K562 (cell line): ENCODE measurements at regions not wholly inside any gene's neighbourhood (a gene's known extent, or its start where the extent isn't known, plus 50 kb on each side); places are given as distances from the start of the nearest gene placed in this dataset.

Experiments used
- DMBX1 ChIP-seq: fragments of 250-450 bp; sonication (Bioruptor Pico); IDR thresholded peaks from 2 replicates; pipeline ENCODE4 v1.8.0; 2022; ENCODE audit warnings: inconsistent platforms, mild to moderate bottlenecking, moderate library complexity, borderline replicate concordance
- FIP1L1 ChIP-seq: fragments of 200-400 bp; formaldehyde crosslinking; IDR thresholded peaks from 2 replicates; pipeline ENCODE4 v1.6.1; 2018; ENCODE audit warnings: mild to moderate bottlenecking, low read depth, low read length; ENCODE audit not compliant: poor library complexity, severe bottlenecking
- HDAC8 ChIP-seq: fragments of 450-650 bp; IDR thresholded peaks from 2 replicates; pipeline ENCODE4 v1.6.1; 2016; ENCODE audit warnings: mild to moderate bottlenecking, missing genetic modification characterization, moderate library complexity, missing compliant biosample characterization
- MYNN ChIP-seq, 2 experiments: sonication (generic); formaldehyde crosslinking in 1 of 2; IDR thresholded peaks; 2 replicates each; pipeline versions ENCODE4 v1.5.0 to v1.6.1; 2016 to 2020; ENCODE audit warnings: antibody characterized with exemption in 1 of 2, missing genetic modification reagents in 1 of 2
- SLC30A9 ChIP-seq: fragments of 250-450 bp; sonication (Bioruptor Pico); IDR thresholded peaks from 2 replicates; pipeline ENCODE4 v1.8.0; 2022; ENCODE audit warnings: mild to moderate bottlenecking, moderate library complexity
- SMAD3 ChIP-seq: fragments of 450-650 bp; formaldehyde crosslinking; conservative IDR thresholded peaks from 2 replicates; pipeline ENCODE4 v1.4.0; 2020; ENCODE audit warnings: mild to moderate bottlenecking
- YBX1 ChIP-seq: fragments of 450-650 bp; IDR thresholded peaks from 2 replicates; pipeline ENCODE4 v1.7.1; 2016; ENCODE audit warnings: mild to moderate bottlenecking
- ZFP36 ChIP-seq: fragments of 150-350 bp; IDR thresholded peaks from 2 replicates; pipeline ENCODE4 v1.6.1; 2018; ENCODE audit warnings: low read length, low read depth; ENCODE audit not compliant: partially characterized antibody
- ZNF764 ChIP-seq: fragments of 250-450 bp; sonication (Bioruptor Pico); IDR thresholded peaks from 2 replicates; pipeline ENCODE4 v1.4.0; 2020; ENCODE audit warnings: low read depth, mild to moderate bottlenecking, moderate library complexity
- ZNF778 ChIP-seq: fragments of 450-650 bp; formaldehyde crosslinking; IDR thresholded peaks from 2 replicates; pipeline ENCODE4 v1.4.0; 2020; ENCODE audit warnings: mild to moderate bottlenecking, moderate library complexity
- TF ChIP-seq, protein P1 (sequence below): sonication (generic); formaldehyde crosslinking; IDR thresholded peaks from 2 replicates; pipeline ENCODE4 v1.8.1; 2023; ENCODE audit warnings: missing genetic modification reagents, mild to moderate bottlenecking, borderline replicate concordance
- TF ChIP-seq, protein P2 (sequence below): fragments of 200-800 bp; sonication (Bioruptor generic); IDR thresholded peaks from 2 replicates; pipeline ENCODE4 v1.6.1; 2017; ENCODE audit warnings: missing genetic modification characterization, missing compliant biosample characterization
- TF ChIP-seq, protein P3 (sequence below): sonication (generic); formaldehyde crosslinking; IDR thresholded peaks from 2 replicates; pipeline ENCODE4 v1.8.1; 2023; ENCODE audit warnings: mild to moderate bottlenecking, missing genetic modification reagents
- TF ChIP-seq, protein P4 (sequence below): sonication (generic); formaldehyde crosslinking; IDR thresholded peaks from 2 replicates; pipeline ENCODE4 v1.8.1; 2023; ENCODE audit warnings: mild to moderate bottlenecking, missing genetic modification reagents

DNA sequence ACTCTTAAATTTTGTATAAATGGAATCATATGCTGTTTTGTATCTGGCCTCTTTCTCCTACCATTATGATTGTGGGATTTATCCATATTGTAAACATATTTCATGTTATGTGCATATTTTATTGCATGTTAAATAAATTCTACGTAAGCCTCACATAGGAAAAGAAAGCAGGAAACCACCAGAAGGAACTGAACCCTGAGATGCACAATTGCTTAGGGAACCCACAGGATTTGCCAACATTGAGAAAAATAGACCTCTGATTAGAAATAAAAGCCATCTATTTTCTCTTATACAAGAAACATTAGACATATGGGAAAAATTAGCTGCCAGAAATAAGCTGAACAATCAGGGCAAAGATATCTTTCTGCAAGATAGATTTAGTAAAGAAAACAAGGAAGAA is 111.2 kb upstream of the CARMIL1 start (continued):
- TF ChIP-seq, protein P1, sequence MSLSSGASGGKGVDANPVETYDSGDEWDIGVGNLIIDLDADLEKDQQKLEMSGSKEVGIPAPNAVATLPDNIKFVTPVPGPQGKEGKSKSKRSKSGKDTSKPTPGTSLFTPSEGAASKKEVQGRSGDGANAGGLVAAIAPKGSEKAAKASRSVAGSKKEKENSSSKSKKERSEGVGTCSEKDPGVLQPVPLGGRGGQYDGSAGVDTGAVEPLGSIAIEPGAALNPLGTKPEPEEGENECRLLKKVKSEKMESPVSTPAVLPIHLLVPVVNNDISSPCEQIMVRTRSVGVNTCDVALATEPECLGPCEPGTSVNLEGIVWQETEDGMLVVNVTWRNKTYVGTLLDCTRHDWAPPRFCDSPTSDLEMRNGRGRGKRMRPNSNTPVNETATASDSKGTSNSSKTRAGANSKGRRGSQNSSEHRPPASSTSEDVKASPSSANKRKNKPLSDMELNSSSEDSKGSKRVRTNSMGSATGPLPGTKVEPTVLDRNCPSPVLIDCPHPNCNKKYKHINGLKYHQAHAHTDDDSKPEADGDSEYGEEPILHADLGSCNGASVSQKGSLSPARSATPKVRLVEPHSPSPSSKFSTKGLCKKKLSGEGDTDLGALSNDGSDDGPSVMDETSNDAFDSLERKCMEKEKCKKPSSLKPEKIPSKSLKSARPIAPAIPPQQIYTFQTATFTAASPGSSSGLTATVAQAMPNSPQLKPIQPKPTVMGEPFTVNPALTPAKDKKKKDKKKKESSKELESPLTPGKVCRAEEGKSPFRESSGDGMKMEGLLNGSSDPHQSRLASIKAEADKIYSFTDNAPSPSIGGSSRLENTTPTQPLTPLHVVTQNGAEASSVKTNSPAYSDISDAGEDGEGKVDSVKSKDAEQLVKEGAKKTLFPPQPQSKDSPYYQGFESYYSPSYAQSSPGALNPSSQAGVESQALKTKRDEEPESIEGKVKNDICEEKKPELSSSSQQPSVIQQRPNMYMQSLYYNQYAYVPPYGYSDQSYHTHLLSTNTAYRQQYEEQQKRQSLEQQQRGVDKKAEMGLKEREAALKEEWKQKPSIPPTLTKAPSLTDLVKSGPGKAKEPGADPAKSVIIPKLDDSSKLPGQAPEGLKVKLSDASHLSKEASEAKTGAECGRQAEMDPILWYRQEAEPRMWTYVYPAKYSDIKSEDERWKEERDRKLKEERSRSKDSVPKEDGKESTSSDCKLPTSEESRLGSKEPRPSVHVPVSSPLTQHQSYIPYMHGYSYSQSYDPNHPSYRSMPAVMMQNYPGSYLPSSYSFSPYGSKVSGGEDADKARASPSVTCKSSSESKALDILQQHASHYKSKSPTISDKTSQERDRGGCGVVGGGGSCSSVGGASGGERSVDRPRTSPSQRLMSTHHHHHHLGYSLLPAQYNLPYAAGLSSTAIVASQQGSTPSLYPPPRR (CRISPR knock-in tag): no peak
- TF ChIP-seq ZNF778 (CRISPR knock-in tag) (no peak), HDAC8 (tag) (no peak), FIP1L1 (no peak), ZFP36 (no peak), ZNF764 (no peak), SMAD3 (no peak), DMBX1 (CRISPR knock-in tag) (no peak), YBX1 (no peak), SLC30A9 (CRISPR knock-in tag) (no peak), MYNN (IDR thresholded peaks at IDR 0.05) (no peak), MYNN (CRISPR knock-in tag; IDR thresholded peaks at IDR 0.05) (no peak)
- TF ChIP-seq, protein P2, sequence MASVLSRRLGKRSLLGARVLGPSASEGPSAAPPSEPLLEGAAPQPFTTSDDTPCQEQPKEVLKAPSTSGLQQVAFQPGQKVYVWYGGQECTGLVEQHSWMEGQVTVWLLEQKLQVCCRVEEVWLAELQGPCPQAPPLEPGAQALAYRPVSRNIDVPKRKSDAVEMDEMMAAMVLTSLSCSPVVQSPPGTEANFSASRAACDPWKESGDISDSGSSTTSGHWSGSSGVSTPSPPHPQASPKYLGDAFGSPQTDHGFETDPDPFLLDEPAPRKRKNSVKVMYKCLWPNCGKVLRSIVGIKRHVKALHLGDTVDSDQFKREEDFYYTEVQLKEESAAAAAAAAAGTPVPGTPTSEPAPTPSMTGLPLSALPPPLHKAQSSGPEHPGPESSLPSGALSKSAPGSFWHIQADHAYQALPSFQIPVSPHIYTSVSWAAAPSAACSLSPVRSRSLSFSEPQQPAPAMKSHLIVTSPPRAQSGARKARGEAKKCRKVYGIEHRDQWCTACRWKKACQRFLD (CRISPR knock-in tag): no peak
- TF ChIP-seq, protein P3, sequence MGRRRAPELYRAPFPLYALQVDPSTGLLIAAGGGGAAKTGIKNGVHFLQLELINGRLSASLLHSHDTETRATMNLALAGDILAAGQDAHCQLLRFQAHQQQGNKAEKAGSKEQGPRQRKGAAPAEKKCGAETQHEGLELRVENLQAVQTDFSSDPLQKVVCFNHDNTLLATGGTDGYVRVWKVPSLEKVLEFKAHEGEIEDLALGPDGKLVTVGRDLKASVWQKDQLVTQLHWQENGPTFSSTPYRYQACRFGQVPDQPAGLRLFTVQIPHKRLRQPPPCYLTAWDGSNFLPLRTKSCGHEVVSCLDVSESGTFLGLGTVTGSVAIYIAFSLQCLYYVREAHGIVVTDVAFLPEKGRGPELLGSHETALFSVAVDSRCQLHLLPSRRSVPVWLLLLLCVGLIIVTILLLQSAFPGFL (CRISPR knock-in tag): no peak
- TF ChIP-seq, protein P4, sequence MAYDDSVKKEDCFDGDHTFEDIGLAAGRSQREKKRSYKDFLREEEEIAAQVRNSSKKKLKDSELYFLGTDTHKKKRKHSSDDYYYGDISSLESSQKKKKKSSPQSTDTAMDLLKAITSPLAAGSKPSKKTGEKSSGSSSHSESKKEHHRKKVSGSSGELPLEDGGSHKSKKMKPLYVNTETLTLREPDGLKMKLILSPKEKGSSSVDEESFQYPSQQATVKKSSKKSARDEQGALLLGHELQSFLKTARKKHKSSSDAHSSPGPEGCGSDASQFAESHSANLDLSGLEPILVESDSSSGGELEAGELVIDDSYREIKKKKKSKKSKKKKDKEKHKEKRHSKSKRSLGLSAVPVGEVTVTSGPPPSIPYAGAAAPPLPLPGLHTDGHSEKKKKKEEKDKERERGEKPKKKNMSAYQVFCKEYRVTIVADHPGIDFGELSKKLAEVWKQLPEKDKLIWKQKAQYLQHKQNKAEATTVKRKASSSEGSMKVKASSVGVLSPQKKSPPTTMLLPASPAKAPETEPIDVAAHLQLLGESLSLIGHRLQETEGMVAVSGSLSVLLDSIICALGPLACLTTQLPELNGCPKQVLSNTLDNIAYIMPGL: no peak
